D721Med (cell line): ENCODE measurements at regions not wholly inside any gene's neighbourhood (a gene's known extent, or its start where the extent isn't known, plus 50 kb on each side); places are given as distances from the start of the nearest gene placed in this dataset.

Experiments used
- DNase-seq: peaks from one replicate; pipeline ENCODE4 v3.0.0; 2011; ENCODE audit warnings: low spot score; ENCODE audit not compliant: insufficient read length
- FAIRE-seq: peaks from 2 replicates; lab custom pipeline; 2011; peaks lifted over from hg19 to GRCh38; lab: Jason Lieb, UNC
- CTCF ChIP-seq: IDR thresholded peaks from 2 replicates; pipeline ENCODE4 v1.5.1; 2012; ENCODE audit warnings: mild to moderate bottlenecking, control low read depth; ENCODE audit not compliant: insufficient read depth; ENCODE audit errors: missing control alignments

DNA sequence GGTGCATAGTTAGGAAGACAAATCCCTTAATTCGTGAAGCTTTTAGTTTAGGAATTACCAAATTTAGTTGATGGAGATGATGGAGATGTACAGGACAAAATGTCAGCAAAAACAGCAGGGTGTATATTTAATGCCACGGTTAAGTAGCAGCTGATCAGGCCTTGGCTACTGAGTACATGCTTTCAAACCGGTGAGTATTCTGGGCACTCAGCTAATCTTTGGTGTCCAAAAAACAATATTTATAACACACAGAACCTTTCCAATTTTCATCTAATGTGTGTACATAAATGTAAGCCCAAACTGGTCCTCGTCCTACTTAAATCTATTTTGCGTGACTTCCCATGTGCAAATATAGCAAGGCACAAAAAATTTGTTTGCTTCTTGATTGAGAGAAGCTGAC, 703.4 kb upstream of the LINC00305 start:
- no peak for FAIRE-seq

DNA sequence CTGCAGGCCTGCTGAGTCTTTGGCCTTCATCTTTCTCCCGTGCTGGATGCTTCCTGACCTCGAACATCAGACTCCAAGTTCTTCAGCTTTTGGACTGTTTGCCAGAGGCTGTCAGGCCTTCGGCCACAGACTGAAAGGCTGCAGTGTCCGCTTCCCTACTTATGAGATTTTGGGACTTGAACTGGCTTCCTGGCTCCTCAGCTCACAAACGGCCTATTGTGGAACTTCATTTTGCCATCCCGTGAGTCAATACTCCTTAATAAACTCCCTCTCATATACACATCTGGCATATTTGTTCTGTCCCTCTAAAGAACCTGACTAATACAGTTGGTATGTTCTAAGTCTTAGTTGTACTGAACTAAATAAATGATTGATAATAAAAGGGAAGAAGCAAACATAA, 702.8 kb upstream of the LINC00305 start:
- TF ChIP-seq CTCF = no peak
- DNase-seq (no peak), FAIRE-seq (no peak)

More for the DNA sequence above, 703.4 kb upstream of the LINC00305 start:
- no peak for DNase-seq
- no peak for TF ChIP-seq CTCF

GRCh38 chr18:64850791-64851190, 701.9 kb upstream of the LINC00305 start:
- no peak for DNase-seq
- FAIRE-seq = no peak
- no peak for TF ChIP-seq CTCF

DNA sequence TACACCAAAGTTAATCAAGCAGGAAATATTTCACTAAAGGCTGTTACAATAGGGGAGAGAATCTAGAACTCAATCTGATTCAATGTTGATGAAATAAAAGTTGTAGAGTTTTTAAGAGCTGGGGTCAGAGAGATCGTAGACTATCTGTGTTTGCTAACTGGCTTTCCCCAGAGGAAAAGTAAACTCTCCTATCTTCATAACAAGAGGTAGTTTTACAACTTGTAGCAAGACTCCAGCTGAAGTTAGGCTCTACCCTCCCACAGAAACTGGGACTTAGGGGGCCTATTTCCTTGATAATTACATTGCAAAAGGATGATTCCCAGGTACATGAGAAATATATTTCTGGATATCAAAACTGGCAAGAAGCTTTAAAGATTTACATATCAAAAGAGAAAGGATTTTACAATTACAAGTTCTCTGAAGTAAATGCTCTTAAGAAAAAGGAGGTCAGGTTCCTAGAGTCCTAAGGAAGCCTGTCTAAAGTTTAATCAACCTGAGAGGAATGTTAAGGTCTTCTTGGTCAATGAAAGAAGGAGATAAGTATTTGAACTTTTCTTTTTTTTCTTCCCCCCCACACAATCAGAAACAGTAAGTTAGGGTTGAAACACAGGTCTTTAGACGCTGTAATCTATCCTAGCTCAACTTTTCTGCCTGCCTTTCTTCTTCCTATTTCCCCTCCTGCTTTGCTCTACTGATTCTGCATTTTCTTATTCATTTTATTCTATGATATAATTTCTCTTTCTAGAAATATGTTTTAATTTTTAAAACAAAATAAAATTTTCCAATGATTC, 692.2 kb upstream of the LINC00305 start:
- DNase-seq = no peak
- no peak for TF ChIP-seq CTCF
- FAIRE-seq = peak; percentile 97

DNA sequence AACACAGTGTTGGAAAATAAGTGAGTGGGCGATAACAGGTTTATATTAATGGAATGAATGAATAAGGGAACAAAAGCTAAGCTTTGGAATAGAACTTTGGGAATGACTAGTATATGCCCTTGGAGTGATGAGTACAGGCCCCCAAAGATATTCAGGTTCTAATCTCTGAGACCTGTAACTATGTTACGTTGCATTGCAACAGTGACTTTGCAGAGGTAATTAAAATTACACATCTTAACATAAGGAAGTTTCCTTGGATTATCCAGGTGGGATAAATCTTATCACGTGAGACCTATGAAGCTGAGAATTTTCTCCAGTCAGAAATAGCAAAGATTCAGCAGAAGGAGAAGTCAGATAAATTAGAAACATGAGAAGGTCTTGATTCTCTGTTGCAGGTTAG, 661.5 kb upstream of the LINC00305 start:
- FAIRE-seq (no peak), DNase-seq (no peak)
- no peak for TF ChIP-seq CTCF

DNA sequence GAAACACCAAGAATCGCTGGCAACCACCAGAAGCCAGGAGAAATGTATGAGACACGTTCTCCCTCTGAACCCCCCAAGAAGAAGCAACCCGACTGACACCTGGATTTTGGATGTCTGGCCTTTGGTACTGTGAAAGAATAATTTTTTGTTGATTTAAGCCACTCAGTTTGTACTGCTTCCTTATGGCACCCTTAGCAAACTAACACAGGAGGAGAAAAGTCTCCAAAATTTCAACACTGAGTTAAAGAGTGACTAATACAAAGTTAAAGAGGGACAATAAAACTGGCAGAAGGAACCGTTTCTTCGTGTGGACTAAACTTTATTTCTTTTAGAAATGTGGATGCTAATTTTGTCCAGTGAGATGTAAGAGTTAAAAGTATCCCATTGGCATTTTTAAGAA, 660.9 kb upstream of the LINC00305 start:
- TF ChIP-seq CTCF = no peak
- FAIRE-seq (peak; percentile 98), DNase-seq (no peak)

- DNase-seq = no peak
- no peak for FAIRE-seq
- no peak for TF ChIP-seq CTCF
These were observed 658.7 kb upstream of the LINC00305 start for GRCh38 chr18:64807560-64807959.
